ENCODE measurements at regions not wholly inside any gene's neighbourhood (a gene's known extent, or its start where the extent isn't known, plus 50 kb on each side); places are given as distances from the start of the nearest gene placed in this dataset.

DNA sequence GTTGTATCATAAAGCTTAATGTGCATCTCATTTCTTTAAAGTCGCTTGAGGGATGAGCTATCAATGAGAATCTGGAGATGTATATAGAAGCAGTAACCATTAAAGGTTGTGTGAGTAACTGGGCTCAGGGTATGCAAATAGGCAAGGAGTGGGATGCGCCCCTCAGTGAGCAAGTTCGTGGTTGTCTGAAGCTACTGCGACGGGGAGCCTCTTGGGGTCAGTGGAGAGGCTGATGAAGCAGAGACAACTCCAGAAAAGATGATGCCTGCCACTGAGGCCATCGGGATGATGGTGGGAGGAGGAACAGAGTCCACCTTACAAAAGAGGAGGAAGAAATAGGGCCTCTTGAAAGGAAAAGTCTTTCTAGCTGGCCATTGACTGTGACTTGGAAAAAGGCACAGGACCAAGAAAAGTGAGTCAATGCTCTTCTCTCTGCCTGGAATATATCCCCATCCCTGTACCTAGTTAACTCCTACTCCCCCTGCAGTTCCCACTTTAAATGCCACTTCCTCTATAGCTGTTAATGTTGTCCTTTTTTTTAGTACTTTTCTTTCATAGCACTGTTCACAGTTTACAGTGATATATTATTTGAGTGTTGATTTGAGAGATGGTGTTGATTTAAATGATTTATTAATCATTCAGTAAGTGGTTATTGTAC, 51.4 kb upstream of the LSM6 start:
- H3K4me2 ChIP-seq, result no peak overlapping the region
- no peaks in the 10 kb centered on the region for H4K20me1 ChIP-seq (ENCODE audit: insufficient read depth)
- no peak overlapping the region for H2AFZ ChIP-seq (ENCODE audit: low read depth)
- no peak overlapping the region for H3K4me3 ChIP-seq (IDR thresholded peaks at IDR 0.05; ENCODE audit: insufficient read depth, low read depth, low read length)
- H3K27me3 ChIP-seq (ENCODE audit: insufficient read depth, low read depth), result no peaks in the 10 kb centered on the region
- no peaks in the 10 kb centered on the region for H3K79me2 ChIP-seq (ENCODE audit: insufficient read depth, low read depth)
- H3K27ac ChIP-seq, result no peak overlapping the region
- no peaks in the 10 kb centered on the region for H3K4me1 ChIP-seq (ENCODE audit: low read depth, poor library complexity, severe bottlenecking)
- no peaks in the 10 kb centered on the region for H3K36me3 ChIP-seq (ENCODE audit: insufficient read depth)
- no peak overlapping the region for H3K9ac ChIP-seq
- TF ChIP-seq, protein P1, sequence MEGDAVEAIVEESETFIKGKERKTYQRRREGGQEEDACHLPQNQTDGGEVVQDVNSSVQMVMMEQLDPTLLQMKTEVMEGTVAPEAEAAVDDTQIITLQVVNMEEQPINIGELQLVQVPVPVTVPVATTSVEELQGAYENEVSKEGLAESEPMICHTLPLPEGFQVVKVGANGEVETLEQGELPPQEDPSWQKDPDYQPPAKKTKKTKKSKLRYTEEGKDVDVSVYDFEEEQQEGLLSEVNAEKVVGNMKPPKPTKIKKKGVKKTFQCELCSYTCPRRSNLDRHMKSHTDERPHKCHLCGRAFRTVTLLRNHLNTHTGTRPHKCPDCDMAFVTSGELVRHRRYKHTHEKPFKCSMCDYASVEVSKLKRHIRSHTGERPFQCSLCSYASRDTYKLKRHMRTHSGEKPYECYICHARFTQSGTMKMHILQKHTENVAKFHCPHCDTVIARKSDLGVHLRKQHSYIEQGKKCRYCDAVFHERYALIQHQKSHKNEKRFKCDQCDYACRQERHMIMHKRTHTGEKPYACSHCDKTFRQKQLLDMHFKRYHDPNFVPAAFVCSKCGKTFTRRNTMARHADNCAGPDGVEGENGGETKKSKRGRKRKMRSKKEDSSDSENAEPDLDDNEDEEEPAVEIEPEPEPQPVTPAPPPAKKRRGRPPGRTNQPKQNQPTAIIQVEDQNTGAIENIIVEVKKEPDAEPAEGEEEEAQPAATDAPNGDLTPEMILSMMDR (conservative IDR thresholded peaks at IDR 0.05; ENCODE audit: low read depth, low read length), result no peak

- H3K27ac ChIP-seq, result no peak overlapping the region
- no peaks in the 10 kb centered on the region for H3K4me1 ChIP-seq (ENCODE audit: low read depth, poor library complexity, severe bottlenecking)
- H3K27me3 ChIP-seq (ENCODE audit: insufficient read depth, low read depth), result no peaks in the 10 kb centered on the region
- H3K79me2 ChIP-seq (ENCODE audit: insufficient read depth, low read depth), result no peaks in the 10 kb centered on the region
- no peak overlapping the region for H3K4me3 ChIP-seq (IDR thresholded peaks at IDR 0.05; ENCODE audit: insufficient read depth, low read depth, low read length)
- H3K4me2 ChIP-seq, result no peak overlapping the region
- TF ChIP-seq, protein P1 (conservative IDR thresholded peaks at IDR 0.05; ENCODE audit: low read depth, low read length), result no peak
- no peaks in the 10 kb centered on the region for H3K36me3 ChIP-seq (ENCODE audit: insufficient read depth)
- no peak overlapping the region for H2AFZ ChIP-seq (ENCODE audit: low read depth)
- no peaks in the 10 kb centered on the region for H4K20me1 ChIP-seq (ENCODE audit: insufficient read depth)
- H3K9ac ChIP-seq, result no peak overlapping the region
Observed at GRCh38 chr4:146123231-146123630, 52.3 kb upstream of the LSM6 start.

- Histone ChIP-seq H3K27me3 (ENCODE audit: insufficient read depth, low read depth) (no peaks in the 10 kb centered on the region), H3K27ac (no peak overlapping the region), H2AFZ (ENCODE audit: low read depth) (no peak overlapping the region), H3K79me2 (ENCODE audit: insufficient read depth, low read depth) (no peaks in the 10 kb centered on the region), H3K4me2 (no peak overlapping the region), H4K20me1 (ENCODE audit: insufficient read depth) (no peaks in the 10 kb centered on the region), H3K36me3 (ENCODE audit: insufficient read depth) (no peaks in the 10 kb centered on the region), H3K4me1 (ENCODE audit: low read depth, poor library complexity, severe bottlenecking) (no peaks in the 10 kb centered on the region), H3K4me3 (IDR thresholded peaks at IDR 0.05; ENCODE audit: insufficient read depth, low read depth, low read length) (no peak overlapping the region), H3K9ac (no peak overlapping the region)
- TF ChIP-seq, protein P1 (conservative IDR thresholded peaks at IDR 0.05; ENCODE audit: low read depth, low read length), result no peak
Observed at GRCh38 chr4:146122398-146122797, 53.1 kb upstream of the LSM6 start.

GRCh38 chr4:146121757-146122156, 53.8 kb upstream of the LSM6 start:
- Histone ChIP-seq H3K27me3 (ENCODE audit: insufficient read depth, low read depth) (no peaks in the 10 kb centered on the region), H2AFZ (ENCODE audit: low read depth) (no peak overlapping the region)
- TF ChIP-seq, protein P1 (conservative IDR thresholded peaks at IDR 0.05; ENCODE audit: low read depth, low read length), result no peak

More at GRCh38 chr4:146121757-146122156, 53.8 kb upstream of the LSM6 start:
- Histone ChIP-seq H3K36me3 (ENCODE audit: insufficient read depth) (no peaks in the 10 kb centered on the region), H3K27ac (no peak overlapping the region), H3K79me2 (ENCODE audit: insufficient read depth, low read depth) (no peaks in the 10 kb centered on the region), H3K4me1 (ENCODE audit: low read depth, poor library complexity, severe bottlenecking) (no peaks in the 10 kb centered on the region), H3K9ac (no peak overlapping the region), H3K4me3 (IDR thresholded peaks at IDR 0.05; ENCODE audit: insufficient read depth, low read depth, low read length) (no peak overlapping the region), H3K4me2 (no peak overlapping the region), H4K20me1 (ENCODE audit: insufficient read depth) (no peaks in the 10 kb centered on the region)

Measured in KMS-11 (cell line).